HG02970 (cell line): ENCODE measurements at regions not wholly inside any gene's neighbourhood (a gene's known extent, or its start where the extent isn't known, plus 50 kb on each side); places are given as distances from the start of the nearest gene placed in this dataset.

Experiments used
- ATAC-seq: cut with Tn5 transposase; IDR thresholded peaks from one replicate; pipeline ENCODE4 v1.9.1; 2021; ENCODE audit warnings: mild to moderate bottlenecking, moderate library complexity, moderate number of reproducible peaks; ENCODE audit not compliant: unreplicated experiment, low FRiP score

GRCh38 chr3:34988296-34988695 is 651.0 kb upstream of the ARPP21 start:
- ATAC-seq = no peak

GRCh38 chr3:34995796-34996430 is 643.4 kb upstream of the ARPP21 start:
- no peak for ATAC-seq

- no peak for ATAC-seq
These were observed 640.4 kb upstream of the ARPP21 start for GRCh38 chr3:34998902-34999301.

GRCh38 chr3:35012214-35012613 is 627.1 kb upstream of the ARPP21 start:
- ATAC-seq = no peak

GRCh38 chr3:35028157-35028556 is 611.2 kb upstream of the ARPP21 start:
- ATAC-seq = no peak

GRCh38 chr3:35042210-35042991 is 596.9 kb upstream of the ARPP21 start:
- ATAC-seq = no peak

GRCh38 chr3:35043040-35043439 is 596.3 kb upstream of the ARPP21 start:
- ATAC-seq = no peak

- no peak for ATAC-seq
These were observed 595.1 kb upstream of the ARPP21 start for GRCh38 chr3:35044190-35044589.

- no peak for ATAC-seq
These were observed 594.2 kb upstream of the ARPP21 start for GRCh38 chr3:35045118-35045517.

GRCh38 chr3:35064761-35065160 is 574.6 kb upstream of the ARPP21 start:
- no peak for ATAC-seq

GRCh38 chr3:35065891-35066290 is 573.4 kb upstream of the ARPP21 start:
- ATAC-seq = no peak

- no peak for ATAC-seq
These were observed 571.6 kb upstream of the ARPP21 start for GRCh38 chr3:35067750-35068149.

- ATAC-seq = no peak
These were observed 569.2 kb upstream of the ARPP21 start for GRCh38 chr3:35070088-35070487.

GRCh38 chr3:35071772-35072171 is 567.6 kb upstream of the ARPP21 start:
- ATAC-seq = no peak

GRCh38 chr3:35078780-35079179 is 560.5 kb upstream of the ARPP21 start:
- ATAC-seq = no peak

GRCh38 chr3:35079403-35079802 is 559.9 kb upstream of the ARPP21 start:
- ATAC-seq = no peak

- ATAC-seq = no peak
These were observed 557.4 kb upstream of the ARPP21 start for GRCh38 chr3:35081899-35082298.

GRCh38 chr3:35088943-35089342 is 550.4 kb upstream of the ARPP21 start:
- ATAC-seq = no peak

- ATAC-seq = no peak
These were observed 524.6 kb upstream of the ARPP21 start for GRCh38 chr3:35114686-35115085.

- ATAC-seq = no peak
These were observed 519.3 kb upstream of the ARPP21 start for GRCh38 chr3:35120026-35120425.

GRCh38 chr3:35137612-35138011 is 501.7 kb upstream of the ARPP21 start:
- ATAC-seq = no peak

GRCh38 chr3:35141406-35141805 is 497.9 kb upstream of the ARPP21 start:
- ATAC-seq = no peak
